ENCODE measurements at regions not wholly inside any gene's neighbourhood (a gene's known extent, or its start where the extent isn't known, plus 50 kb on each side); places are given as distances from the start of the nearest gene placed in this dataset.

DNA sequence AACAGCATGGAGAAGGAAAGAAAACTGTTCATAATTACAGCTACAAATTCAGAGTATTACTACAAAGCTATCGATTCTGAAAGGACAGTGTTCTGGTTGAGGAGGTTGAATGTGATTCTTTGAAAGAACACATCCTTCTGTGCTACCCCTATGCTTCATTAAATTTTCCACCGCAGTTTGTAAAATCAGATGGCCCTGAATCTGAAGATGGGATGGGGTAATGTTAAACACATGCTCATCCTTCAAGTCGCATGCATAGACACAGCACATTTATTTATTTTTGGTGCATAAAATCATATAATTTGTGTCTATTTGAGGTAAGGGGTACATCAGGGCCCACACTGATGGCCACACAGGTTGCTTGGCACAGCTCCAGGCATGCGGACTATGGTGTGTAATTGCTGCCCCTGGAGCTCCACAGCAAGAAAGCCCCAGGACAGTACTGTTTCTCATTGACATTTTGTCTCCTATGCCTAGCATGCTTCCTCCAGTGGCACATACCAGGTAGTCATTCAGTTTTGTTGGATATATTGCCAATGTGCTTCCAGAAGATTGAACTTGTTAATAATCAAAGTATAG, 238.8 kb upstream of the TANK start:
- no peaks in the 10 kb centered on the region for H3K79me2 ChIP-seq (ENCODE audit: insufficient read depth, low read length)
- no peak overlapping the region for H3K27ac ChIP-seq (ENCODE audit: low read depth in 1 of 2, low read length in 2 of 2)
- Mint-ChIP-seq H3K27ac (no peak overlapping the region), H3K4me1 (peaks cover 4% of the 10 kb centered on the region), H3K4me3 (no peak overlapping the region), H3K27me3 (ENCODE audit: low read depth in 3 of 3) (no peaks in the 10 kb centered on the region), H3K9me3 (no peaks in the 10 kb centered on the region), H3K36me3 (no peaks in the 10 kb centered on the region)
- no peaks in the 10 kb centered on the region for H4K20me1 ChIP-seq (ENCODE audit: insufficient read depth, low read length)
- H3K4me3 ChIP-seq (replicated peaks in 1 of 3; ENCODE audit: low read depth in 2 of 3, low read length in 3 of 3): no peak overlapping the region
- no peak overlapping the region for H3K9ac ChIP-seq (ENCODE audit: insufficient read depth, low read length, poor library complexity, severe bottlenecking)
- H2AFZ ChIP-seq (ENCODE audit: insufficient read depth, low read depth, low read length, poor library complexity, severe bottlenecking): no peak overlapping the region
- H3K27me3 ChIP-seq (ENCODE audit: control insufficient read depth in 2 of 2, insufficient read depth in 2 of 2, low read length in 2 of 2): no peaks in the 10 kb centered on the region
- no peak for DNase-seq
- WGBS (ENCODE audit: insufficient coverage): 100% methylated on average over 1 of the region's 4 CpGs
- H3K4me2 ChIP-seq (replicated peaks; ENCODE audit: extremely low read depth, low read length, poor library complexity, severe bottlenecking): no peak overlapping the region
- intact Hi-C loops (cut with micrococcal nuclease): loop anchor here (10.0 kb wide), 2 partner anchors 497 to 597 kb away; no protein-coding TSS in a partner anchor
- no peaks in the 10 kb centered on the region for H3K4me1 ChIP-seq (ENCODE audit: control insufficient read depth in 1 of 2, insufficient read depth in 2 of 2, low read length in 2 of 2)
- H3K9me3 ChIP-seq (replicated peaks in 1 of 2; ENCODE audit: control insufficient read depth in 1 of 2, insufficient read depth in 1 of 2, low read length in 2 of 2): no peaks in the 10 kb centered on the region
- TF ChIP-seq, protein P1, sequence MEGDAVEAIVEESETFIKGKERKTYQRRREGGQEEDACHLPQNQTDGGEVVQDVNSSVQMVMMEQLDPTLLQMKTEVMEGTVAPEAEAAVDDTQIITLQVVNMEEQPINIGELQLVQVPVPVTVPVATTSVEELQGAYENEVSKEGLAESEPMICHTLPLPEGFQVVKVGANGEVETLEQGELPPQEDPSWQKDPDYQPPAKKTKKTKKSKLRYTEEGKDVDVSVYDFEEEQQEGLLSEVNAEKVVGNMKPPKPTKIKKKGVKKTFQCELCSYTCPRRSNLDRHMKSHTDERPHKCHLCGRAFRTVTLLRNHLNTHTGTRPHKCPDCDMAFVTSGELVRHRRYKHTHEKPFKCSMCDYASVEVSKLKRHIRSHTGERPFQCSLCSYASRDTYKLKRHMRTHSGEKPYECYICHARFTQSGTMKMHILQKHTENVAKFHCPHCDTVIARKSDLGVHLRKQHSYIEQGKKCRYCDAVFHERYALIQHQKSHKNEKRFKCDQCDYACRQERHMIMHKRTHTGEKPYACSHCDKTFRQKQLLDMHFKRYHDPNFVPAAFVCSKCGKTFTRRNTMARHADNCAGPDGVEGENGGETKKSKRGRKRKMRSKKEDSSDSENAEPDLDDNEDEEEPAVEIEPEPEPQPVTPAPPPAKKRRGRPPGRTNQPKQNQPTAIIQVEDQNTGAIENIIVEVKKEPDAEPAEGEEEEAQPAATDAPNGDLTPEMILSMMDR (IDR thresholded peaks at IDR 0.05): no peak
- no peaks in the 10 kb centered on the region for H3K36me3 ChIP-seq (replicated peaks in 1 of 2; ENCODE audit: control insufficient read depth in 1 of 2, insufficient read depth in 2 of 2, low read length in 2 of 2)

DNA sequence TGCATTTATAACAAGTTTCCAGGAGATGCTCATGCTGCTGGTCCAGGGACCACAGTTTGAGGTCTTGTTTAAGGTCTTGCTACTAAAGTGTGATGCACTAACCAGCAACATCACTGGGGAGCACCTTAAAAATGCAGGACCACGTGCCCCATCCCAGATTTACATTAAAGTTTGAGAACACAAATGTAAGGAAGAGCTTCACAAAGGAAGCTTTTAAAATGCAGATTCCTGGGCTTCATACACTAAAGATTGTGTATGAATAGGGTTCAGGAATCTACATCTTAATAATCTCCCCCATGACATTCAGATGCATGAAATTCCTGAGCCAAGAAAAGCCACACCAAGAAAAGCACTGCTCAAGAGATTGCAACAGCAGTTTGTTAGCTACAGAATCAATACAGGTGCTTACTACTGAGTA, 235.3 kb upstream of the TANK start:
- Histone ChIP-seq H3K4me3 (replicated peaks in 1 of 3; ENCODE audit: low read depth in 2 of 3, low read length in 3 of 3) (no peak overlapping the region), H4K20me1 (ENCODE audit: insufficient read depth, low read length) (no peaks in the 10 kb centered on the region), H3K36me3 (replicated peaks in 1 of 2; ENCODE audit: control insufficient read depth in 1 of 2, insufficient read depth in 2 of 2, low read length in 2 of 2) (no peaks in the 10 kb centered on the region), H3K27ac (ENCODE audit: low read depth in 1 of 2, low read length in 2 of 2) (no peak overlapping the region), H2AFZ (ENCODE audit: insufficient read depth, low read depth, low read length, poor library complexity, severe bottlenecking) (no peak overlapping the region), H3K4me2 (replicated peaks; ENCODE audit: extremely low read depth, low read length, poor library complexity, severe bottlenecking) (no peak overlapping the region), H3K9ac (ENCODE audit: insufficient read depth, low read length, poor library complexity, severe bottlenecking) (no peak overlapping the region), H3K4me1 (ENCODE audit: control insufficient read depth in 1 of 2, insufficient read depth in 2 of 2, low read length in 2 of 2) (no peaks in the 10 kb centered on the region), H3K27me3 (ENCODE audit: control insufficient read depth in 2 of 2, insufficient read depth in 2 of 2, low read length in 2 of 2) (no peaks in the 10 kb centered on the region), H3K79me2 (ENCODE audit: insufficient read depth, low read length) (no peaks in the 10 kb centered on the region), H3K9me3 (replicated peaks in 1 of 2; ENCODE audit: control insufficient read depth in 1 of 2, insufficient read depth in 1 of 2, low read length in 2 of 2) (no peaks in the 10 kb centered on the region)
- H3K27ac Mint-ChIP-seq: no peak overlapping the region
- H3K4me1 Mint-ChIP-seq: peaks cover 4% of the 10 kb centered on the region
- H3K9me3 Mint-ChIP-seq: no peaks in the 10 kb centered on the region
- no CpG with 5 or more reads among the region's 1 CpG for WGBS (ENCODE audit: insufficient coverage)
- no peaks in the 10 kb centered on the region for H3K27me3 Mint-ChIP-seq (ENCODE audit: low read depth in 3 of 3)
- H3K4me3 Mint-ChIP-seq: no peak overlapping the region
- no peaks in the 10 kb centered on the region for H3K36me3 Mint-ChIP-seq
- TF ChIP-seq, protein P1 (IDR thresholded peaks at IDR 0.05): no peak
- DNase-seq: no peak
- intact Hi-C loops (cut with micrococcal nuclease): loop anchor here (10.0 kb wide), 2 partner anchors 500 to 600 kb away; no protein-coding TSS in a partner anchor

Measured in CD14-positive monocyte (primary cell).